Body of pancreas (tissue), 4 donors: ENCODE measurements at regions not wholly inside any gene's neighbourhood (a gene's known extent, or its start where the extent isn't known, plus 50 kb on each side); places are given as distances from the start of the nearest gene placed in this dataset.

ENCODE experiments used
- CTCF ChIP-seq, 7 experiments: fragments of 450-650 bp in 4 of 7; fragments of 200-600 bp in 3 of 7; sonication (generic) in 3 of 7; IDR thresholded peaks; one replicate each; pipeline ENCODE4 v1.5.1; 2016 to 2019; ENCODE audit warnings: antibody characterized with exemption in 7 of 7
- POLR2A ChIP-seq, 3 donors: fragments of 450-650 bp; IDR thresholded peaks; one replicate each; pipeline ENCODE4 v1.6.1; 2016; ENCODE audit warnings: antibody characterized with exemption in 3 of 3, mild to moderate bottlenecking in 2 of 3

DNA sequence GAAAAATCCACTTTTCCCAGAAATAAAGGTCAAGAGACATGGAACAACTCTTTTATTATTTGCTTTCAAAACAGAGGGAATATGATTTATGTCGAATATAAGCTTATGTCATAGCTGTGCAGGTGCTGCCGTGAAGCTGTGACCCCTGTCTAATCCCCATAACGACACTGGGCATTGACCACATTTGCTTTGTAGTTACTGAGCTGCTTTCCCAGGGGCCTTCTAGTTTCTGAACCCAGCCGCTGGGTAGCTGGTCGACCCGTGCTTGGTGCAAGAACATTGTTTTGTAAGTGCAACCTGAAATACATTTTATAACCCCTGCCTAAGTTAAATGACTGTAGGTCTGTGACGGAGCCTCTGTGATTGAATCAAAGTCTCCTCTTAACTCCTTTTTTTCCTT, 144.9 kb upstream of the HDAC9 start:
- TF ChIP-seq CTCF (IDR thresholded peaks at IDR 0.05) (no peak), POLR2A (IDR thresholded peaks at IDR 0.05) (no peak)
